Ishikawa (cell line): ENCODE measurements at regions not wholly inside any gene's neighbourhood (a gene's known extent, or its start where the extent isn't known, plus 50 kb on each side); places are given as distances from the start of the nearest gene placed in this dataset.

Experiments
- CEBPB ChIP-seq: IDR thresholded peaks from 2 replicates; pipeline ENCODE4 v1.6.1; 2012
- CREB1 ChIP-seq: IDR thresholded peaks from 2 replicates; pipeline ENCODE4 v1.6.1; 2012; ENCODE audit warnings: low read depth
- EGR1 ChIP-seq: IDR thresholded peaks from 2 replicates; pipeline ENCODE4 v1.6.1; 2012
- EP300 ChIP-seq: IDR thresholded peaks from 2 replicates; pipeline ENCODE4 v1.6.1; 2012; ENCODE audit warnings: borderline replicate concordance
- FOXM1 ChIP-seq: IDR thresholded peaks from 2 replicates; pipeline ENCODE4 v1.6.1; 2012; ENCODE audit warnings: low read depth, borderline replicate concordance
- NFIC ChIP-seq: IDR thresholded peaks from 2 replicates; pipeline ENCODE4 v1.6.1; 2012
- RAD21 ChIP-seq: IDR thresholded peaks from 2 replicates; pipeline ENCODE4 v1.6.1; 2012; ENCODE audit warnings: low read depth
- TAF1 ChIP-seq: IDR thresholded peaks from 2 replicates; pipeline ENCODE4 v1.6.1; 2012; ENCODE audit warnings: low read depth, mild to moderate bottlenecking
- TCF12 ChIP-seq: IDR thresholded peaks from 2 replicates; pipeline ENCODE4 v1.6.1; 2012; ENCODE audit warnings: low read depth
- TEAD4 ChIP-seq: IDR thresholded peaks from 2 replicates; pipeline ENCODE4 v1.6.1; 2012
- YY1 ChIP-seq: IDR thresholded peaks from 2 replicates; pipeline ENCODE4 v1.6.1; 2012; ENCODE audit warnings: low read depth
- ZBTB7A ChIP-seq: IDR thresholded peaks from 2 replicates; pipeline ENCODE4 v1.6.1; 2012; ENCODE audit warnings: low read depth
- TF ChIP-seq, protein P1 (sequence below): IDR thresholded peaks from 2 replicates; pipeline ENCODE4 v1.6.1; 2012; ENCODE audit warnings: low read depth, mild to moderate bottlenecking
- TF ChIP-seq, protein P2 (sequence below): IDR thresholded peaks from 2 replicates; pipeline ENCODE4 v1.6.1; 2012
- TF ChIP-seq, protein P3 (sequence below): IDR thresholded peaks from 2 replicates; pipeline ENCODE4 v1.6.1; 2012

DNA sequence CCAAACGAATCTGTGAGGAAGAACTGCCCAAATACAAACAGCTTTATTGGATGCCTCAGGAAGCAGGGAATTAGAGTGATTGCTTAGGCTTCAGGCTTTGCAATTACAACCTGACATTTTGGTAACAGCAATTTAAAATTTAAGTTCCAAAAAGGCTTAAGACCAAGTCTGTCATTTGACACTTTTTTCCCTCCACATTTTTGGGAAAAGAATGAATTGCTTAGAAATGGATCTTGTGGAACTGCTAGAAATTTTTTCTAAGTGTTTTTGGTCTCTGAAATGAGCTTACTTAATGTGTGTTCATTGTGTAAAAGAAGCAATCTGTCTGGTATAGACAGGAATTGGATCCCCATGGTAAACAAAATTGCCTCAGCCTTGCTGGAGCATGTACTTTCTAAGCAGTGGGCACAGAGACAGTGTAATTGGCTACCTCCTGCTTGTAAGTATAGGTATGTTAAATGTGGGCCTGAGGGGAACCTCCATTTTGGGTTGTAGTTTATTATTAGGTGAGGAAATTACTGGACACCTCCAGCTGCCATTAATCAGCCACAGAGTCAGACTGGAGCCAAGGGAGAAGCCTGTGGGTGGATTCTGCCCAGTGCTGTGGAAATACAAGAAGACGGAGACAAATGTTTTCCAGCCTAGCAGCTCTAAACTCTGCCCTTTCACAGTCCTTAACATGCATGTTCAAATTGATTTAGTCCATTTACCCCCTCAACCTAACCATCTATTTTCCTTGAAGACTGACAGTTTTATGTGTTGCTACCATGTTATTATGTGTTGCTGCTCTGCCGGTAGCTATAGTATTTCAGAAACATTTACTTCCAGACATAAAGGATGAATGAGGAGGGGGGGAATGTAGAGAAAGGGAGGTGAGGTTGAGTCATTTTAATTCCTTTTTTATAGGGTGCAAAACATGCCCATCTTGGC, 473.0 kb downstream of the SPRY1 start:
- TF ChIP-seq CREB1 (no peak), CEBPB (no peak), ZBTB7A (no peak), TAF1 (no peak), TEAD4 (no peak), FOXM1 (no peak), NFIC (no peak), EGR1 (no peak), TCF12 (no peak), YY1 (no peak), EP300 (no peak), RAD21 (no peak)
- TF ChIP-seq, protein P1, sequence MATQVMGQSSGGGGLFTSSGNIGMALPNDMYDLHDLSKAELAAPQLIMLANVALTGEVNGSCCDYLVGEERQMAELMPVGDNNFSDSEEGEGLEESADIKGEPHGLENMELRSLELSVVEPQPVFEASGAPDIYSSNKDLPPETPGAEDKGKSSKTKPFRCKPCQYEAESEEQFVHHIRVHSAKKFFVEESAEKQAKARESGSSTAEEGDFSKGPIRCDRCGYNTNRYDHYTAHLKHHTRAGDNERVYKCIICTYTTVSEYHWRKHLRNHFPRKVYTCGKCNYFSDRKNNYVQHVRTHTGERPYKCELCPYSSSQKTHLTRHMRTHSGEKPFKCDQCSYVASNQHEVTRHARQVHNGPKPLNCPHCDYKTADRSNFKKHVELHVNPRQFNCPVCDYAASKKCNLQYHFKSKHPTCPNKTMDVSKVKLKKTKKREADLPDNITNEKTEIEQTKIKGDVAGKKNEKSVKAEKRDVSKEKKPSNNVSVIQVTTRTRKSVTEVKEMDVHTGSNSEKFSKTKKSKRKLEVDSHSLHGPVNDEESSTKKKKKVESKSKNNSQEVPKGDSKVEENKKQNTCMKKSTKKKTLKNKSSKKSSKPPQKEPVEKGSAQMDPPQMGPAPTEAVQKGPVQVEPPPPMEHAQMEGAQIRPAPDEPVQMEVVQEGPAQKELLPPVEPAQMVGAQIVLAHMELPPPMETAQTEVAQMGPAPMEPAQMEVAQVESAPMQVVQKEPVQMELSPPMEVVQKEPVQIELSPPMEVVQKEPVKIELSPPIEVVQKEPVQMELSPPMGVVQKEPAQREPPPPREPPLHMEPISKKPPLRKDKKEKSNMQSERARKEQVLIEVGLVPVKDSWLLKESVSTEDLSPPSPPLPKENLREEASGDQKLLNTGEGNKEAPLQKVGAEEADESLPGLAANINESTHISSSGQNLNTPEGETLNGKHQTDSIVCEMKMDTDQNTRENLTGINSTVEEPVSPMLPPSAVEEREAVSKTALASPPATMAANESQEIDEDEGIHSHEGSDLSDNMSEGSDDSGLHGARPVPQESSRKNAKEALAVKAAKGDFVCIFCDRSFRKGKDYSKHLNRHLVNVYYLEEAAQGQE: no peak
- TF ChIP-seq, protein P2, sequence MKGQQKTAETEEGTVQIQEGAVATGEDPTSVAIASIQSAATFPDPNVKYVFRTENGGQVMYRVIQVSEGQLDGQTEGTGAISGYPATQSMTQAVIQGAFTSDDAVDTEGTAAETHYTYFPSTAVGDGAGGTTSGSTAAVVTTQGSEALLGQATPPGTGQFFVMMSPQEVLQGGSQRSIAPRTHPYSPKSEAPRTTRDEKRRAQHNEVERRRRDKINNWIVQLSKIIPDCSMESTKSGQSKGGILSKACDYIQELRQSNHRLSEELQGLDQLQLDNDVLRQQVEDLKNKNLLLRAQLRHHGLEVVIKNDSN: no peak
- TF ChIP-seq, protein P3, sequence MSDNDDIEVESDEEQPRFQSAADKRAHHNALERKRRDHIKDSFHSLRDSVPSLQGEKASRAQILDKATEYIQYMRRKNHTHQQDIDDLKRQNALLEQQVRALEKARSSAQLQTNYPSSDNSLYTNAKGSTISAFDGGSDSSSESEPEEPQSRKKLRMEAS: no peak

DNA sequence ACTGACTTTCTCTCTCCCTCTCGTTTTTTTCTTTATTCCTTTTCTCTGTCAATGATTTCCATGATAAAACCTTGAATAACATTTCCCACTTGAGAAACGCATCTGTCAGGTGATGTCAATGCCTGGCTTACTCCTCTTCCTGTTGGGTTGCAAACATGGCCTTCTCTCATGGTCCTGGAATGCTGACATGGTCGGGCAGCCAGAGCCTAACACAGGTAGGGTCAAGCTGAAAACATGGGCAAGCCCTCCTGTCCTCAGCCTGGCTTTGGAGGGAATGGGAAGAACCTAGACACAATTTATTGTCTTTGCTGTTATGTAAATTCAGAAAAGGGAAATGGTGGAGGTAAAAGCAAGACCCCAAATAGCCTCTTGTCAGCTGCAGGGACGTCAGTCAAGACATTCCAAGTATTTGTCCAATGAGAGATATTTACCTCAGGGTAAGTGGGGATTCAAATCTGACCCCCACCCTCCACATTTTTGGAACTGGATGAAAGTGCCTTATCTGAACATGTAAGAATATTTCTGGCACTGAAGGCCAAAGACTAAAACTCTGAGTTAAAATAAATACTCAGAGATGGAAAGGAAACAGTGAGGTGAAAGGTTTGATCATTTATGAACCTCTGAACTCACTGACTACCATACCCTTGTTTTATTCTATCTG, 473.8 kb downstream of the SPRY1 start:
- TF ChIP-seq TAF1: no peak
- no peak for TF ChIP-seq TCF12
- TF ChIP-seq, protein P1: no peak
- TF ChIP-seq, protein P2: no peak
- no peak for TF ChIP-seq FOXM1
- TF ChIP-seq EGR1: no peak
- TF ChIP-seq TEAD4: no peak
- TF ChIP-seq RAD21: no peak
- TF ChIP-seq YY1: no peak
- TF ChIP-seq ZBTB7A: no peak
- TF ChIP-seq NFIC: no peak
- TF ChIP-seq, protein P3: no peak
- TF ChIP-seq CREB1: no peak
- no peak for TF ChIP-seq EP300
- no peak for TF ChIP-seq CEBPB

DNA sequence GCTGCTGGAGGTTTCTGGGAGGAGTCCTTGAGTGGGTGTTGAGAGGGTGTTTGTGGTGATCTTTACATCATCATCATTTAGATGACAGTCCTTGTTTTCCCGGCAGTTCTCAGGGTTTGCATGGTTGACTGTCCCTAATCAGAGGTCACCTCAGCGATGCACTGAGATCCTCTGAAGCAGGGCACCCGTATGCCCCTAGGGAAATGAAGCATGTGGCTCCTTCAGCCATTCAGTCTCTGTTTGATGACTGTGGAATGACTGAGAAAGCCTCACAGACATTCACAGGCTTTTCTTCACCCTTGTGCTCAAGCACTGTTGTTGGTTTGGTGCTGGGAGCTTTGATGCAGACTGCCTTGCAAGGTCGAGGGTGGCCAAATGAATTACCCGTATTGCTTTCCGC, 474.7 kb downstream of the SPRY1 start:
- TF ChIP-seq RAD21 (no peak), YY1 (no peak), ZBTB7A (no peak), EP300 (no peak), CEBPB (no peak), TCF12 (no peak), TEAD4 (no peak), TAF1 (no peak), NFIC (no peak), EGR1 (no peak), FOXM1 (no peak), CREB1 (no peak)
- TF ChIP-seq, protein P1: no peak
- TF ChIP-seq, protein P2: no peak
- TF ChIP-seq, protein P3: no peak
